Activated CD4-positive, alpha-beta T cell treated with anti-CD3 and anti-CD28 coated beads for 36 hours (primary cell): ENCODE measurements at regions not wholly inside any gene's neighbourhood (a gene's known extent, or its start where the extent isn't known, plus 50 kb on each side); places are given as distances from the start of the nearest gene placed in this dataset.

Experiments used
- ATAC-seq: fragments of 200-7000 bp; cut with Tn5 transposase; one replicate; pipeline ENCODE4 v1.10.0; 2021; ENCODE audit warnings: mild to moderate bottlenecking, moderate library complexity
- CTCF ChIA-PET: fragments of 350-600 bp; sonication (Branson Sonifier 250); formaldehyde crosslinking; loops from one replicate; lab custom pipeline; 2021; ENCODE audit warnings: antibody characterized with exemption; lab: Charles Lee
- POLR2A ChIA-PET: fragments of 350-600 bp; sonication (Branson Sonifier 250); formaldehyde crosslinking; loops from one replicate; lab custom pipeline; 2021; ENCODE audit warnings: antibody characterized with exemption, inconsistent platforms; lab: Charles Lee
- DNase-seq: peaks from one replicate; pipeline ENCODE4 v3.0.0-alpha.2; 2020
- H3K27ac Mint-ChIP-seq: one replicate; pipeline ENCODE4 v1.8.0; 2021; ENCODE audit warnings: mixed read lengths
- H3K27me3 Mint-ChIP-seq: one replicate; pipeline ENCODE4 v1.8.0; 2021; ENCODE audit warnings: mixed read lengths
- H3K36me3 Mint-ChIP-seq: one replicate; pipeline ENCODE4 v1.8.0; 2021; ENCODE audit warnings: low read depth, mixed read lengths
- H3K4me1 Mint-ChIP-seq: one replicate; pipeline ENCODE4 v1.8.0; 2021; ENCODE audit warnings: mixed read lengths
- H3K4me3 Mint-ChIP-seq: one replicate; pipeline ENCODE4 v1.8.0; 2021; ENCODE audit warnings: mild to moderate bottlenecking, moderate library complexity, mixed read lengths
- H3K9me3 Mint-ChIP-seq: one replicate; pipeline ENCODE4 v1.8.0; 2021; ENCODE audit warnings: low read depth, mixed read lengths
- intact Hi-C, 2 experiments: fragments of 100-400 bp; cut with DNase I in 1 of 2; cut with micrococcal nuclease in 1 of 2; formaldehyde crosslinking; loops; one replicate each; pipeline versions ENCODE4 v1.14.2 to v1.15.1; 2022 to 2024; cut with DNase I, micrococcal nuclease

GRCh38 chr6:91130126-91130525 is 543.3 kb upstream of the MAP3K7 start:
- ATAC-seq (no peak), DNase-seq (no peak)
- intact Hi-C loops = no loop called here
- Mint-ChIP-seq H3K27ac (no peak overlapping the region), H3K4me3 (no peak overlapping the region), H3K4me1 (no peaks in the 10 kb centered on the region), H3K27me3 (peaks cover 2% of the 10 kb centered on the region), H3K9me3 (peaks cover 2% of the 10 kb centered on the region), H3K36me3 (no peaks in the 10 kb centered on the region)
- POLR2A ChIA-PET = no interaction called here
- CTCF ChIA-PET = interaction anchor here (1.0 kb wide), 1 partner anchor 13 kb away, joined by 3 read pairs; no protein-coding TSS in a partner anchor

GRCh38 chr6:91127752-91128151 is 540.9 kb upstream of the MAP3K7 start:
- ChIA-PET POLR2A (no interaction called here), CTCF (no interaction called here)
- ATAC-seq (no peak), DNase-seq (no peak)
- H3K36me3 Mint-ChIP-seq = no peaks in the 10 kb centered on the region
- H3K4me1 Mint-ChIP-seq = no peaks in the 10 kb centered on the region
- no peak overlapping the region for H3K27ac Mint-ChIP-seq
- intact Hi-C loops = no loop called here
- H3K27me3 Mint-ChIP-seq = peaks cover 2% of the 10 kb centered on the region
- H3K9me3 Mint-ChIP-seq = peaks cover 2% of the 10 kb centered on the region
- H3K4me3 Mint-ChIP-seq = no peak overlapping the region

GRCh38 chr6:91126876-91127275 is 540.0 kb upstream of the MAP3K7 start:
- intact Hi-C loops = no loop called here
- peaks cover 2% of the 10 kb centered on the region for H3K27me3 Mint-ChIP-seq
- no peak overlapping the region for H3K4me3 Mint-ChIP-seq
- H3K27ac Mint-ChIP-seq = no peak overlapping the region
- ATAC-seq (no peak), DNase-seq (no peak)
- H3K4me1 Mint-ChIP-seq = no peaks in the 10 kb centered on the region
- CTCF ChIA-PET = interaction anchor here (0.7 kb wide), 1 partner anchor 1796 kb away, joined by 3 read pairs; no protein-coding TSS in a partner anchor
- peaks cover 2% of the 10 kb centered on the region for H3K9me3 Mint-ChIP-seq
- H3K36me3 Mint-ChIP-seq = no peaks in the 10 kb centered on the region
- POLR2A ChIA-PET = no interaction called here

GRCh38 chr6:91117550-91117949 is 530.7 kb upstream of the MAP3K7 start:
- ChIA-PET POLR2A (no interaction called here), CTCF (no interaction called here)
- Mint-ChIP-seq H3K27ac (no peak overlapping the region), H3K4me1 (no peaks in the 10 kb centered on the region), H3K9me3 (peaks cover 2% of the 10 kb centered on the region), H3K27me3 (no peaks in the 10 kb centered on the region), H3K4me3 (no peak overlapping the region), H3K36me3 (no peaks in the 10 kb centered on the region)
- DNase-seq (no peak), ATAC-seq (no peak)
- intact Hi-C loops = no loop called here

- no peak for ATAC-seq
- Mint-ChIP-seq H3K4me3 (no peak overlapping the region), H3K36me3 (no peaks in the 10 kb centered on the region), H3K27me3 (no peaks in the 10 kb centered on the region), H3K9me3 (peaks cover 2% of the 10 kb centered on the region), H3K27ac (no peak overlapping the region), H3K4me1 (no peaks in the 10 kb centered on the region)
- intact Hi-C loops = no loop called here
- no peak for DNase-seq
- POLR2A ChIA-PET = no interaction called here
- CTCF ChIA-PET = interaction anchor here (1.8 kb wide), 1 partner anchor 184 kb away, joined by 3 read pairs; no protein-coding TSS in a partner anchor
Observed at GRCh38 chr6:91114123-91114708, 527.3 kb upstream of the MAP3K7 start.

- intact Hi-C loops = no loop called here
- Mint-ChIP-seq H3K4me3 (no peak overlapping the region), H3K4me1 (no peaks in the 10 kb centered on the region), H3K27me3 (no peaks in the 10 kb centered on the region), H3K36me3 (no peaks in the 10 kb centered on the region), H3K27ac (no peak overlapping the region), H3K9me3 (no peaks in the 10 kb centered on the region)
- ATAC-seq (no peak), DNase-seq (no peak)
- ChIA-PET POLR2A (no interaction called here), CTCF (no interaction called here)
Observed at GRCh38 chr6:91106083-91106482, 519.2 kb upstream of the MAP3K7 start.

- DNase-seq (no peak), ATAC-seq (no peak)
- H3K27me3 Mint-ChIP-seq = no peaks in the 10 kb centered on the region
- no peaks in the 10 kb centered on the region for H3K36me3 Mint-ChIP-seq
- POLR2A ChIA-PET = no interaction called here
- no peak overlapping the region for H3K4me3 Mint-ChIP-seq
- no peak overlapping the region for H3K27ac Mint-ChIP-seq
- no peaks in the 10 kb centered on the region for H3K9me3 Mint-ChIP-seq
- intact Hi-C loops = no loop called here
- CTCF ChIA-PET = no interaction called here
- no peaks in the 10 kb centered on the region for H3K4me1 Mint-ChIP-seq
Observed at GRCh38 chr6:91105532-91105931, 518.7 kb upstream of the MAP3K7 start.

GRCh38 chr6:91099479-91099878 is 512.6 kb upstream of the MAP3K7 start:
- intact Hi-C loops = no loop called here
- Mint-ChIP-seq H3K27ac (no peak overlapping the region), H3K27me3 (no peaks in the 10 kb centered on the region), H3K36me3 (no peaks in the 10 kb centered on the region), H3K4me1 (no peaks in the 10 kb centered on the region), H3K4me3 (no peak overlapping the region), H3K9me3 (no peaks in the 10 kb centered on the region)
- no peak for ATAC-seq
- POLR2A ChIA-PET = no interaction called here
- no peak for DNase-seq
- CTCF ChIA-PET = no interaction called here

- no peak overlapping the region for H3K27ac Mint-ChIP-seq
- intact Hi-C loops = no loop called here
- no peaks in the 10 kb centered on the region for H3K27me3 Mint-ChIP-seq
- H3K36me3 Mint-ChIP-seq = no peaks in the 10 kb centered on the region
- no peaks in the 10 kb centered on the region for H3K4me1 Mint-ChIP-seq
- ChIA-PET POLR2A (no interaction called here), CTCF (no interaction called here)
- H3K9me3 Mint-ChIP-seq = no peaks in the 10 kb centered on the region
- ATAC-seq (no peak), DNase-seq (no peak)
- H3K4me3 Mint-ChIP-seq = no peak overlapping the region
Observed at GRCh38 chr6:91098006-91098405, 511.1 kb upstream of the MAP3K7 start.

- no peak overlapping the region for H3K4me3 Mint-ChIP-seq
- DNase-seq (no peak), ATAC-seq (no peak)
- H3K9me3 Mint-ChIP-seq = no peaks in the 10 kb centered on the region
- ChIA-PET CTCF (no interaction called here), POLR2A (no interaction called here)
- intact Hi-C loops = no loop called here
- H3K4me1 Mint-ChIP-seq = no peaks in the 10 kb centered on the region
- H3K36me3 Mint-ChIP-seq = no peaks in the 10 kb centered on the region
- H3K27me3 Mint-ChIP-seq = no peaks in the 10 kb centered on the region
- no peak overlapping the region for H3K27ac Mint-ChIP-seq
Observed at GRCh38 chr6:91097364-91097763, 510.5 kb upstream of the MAP3K7 start.

GRCh38 chr6:91094806-91095475 is 508.1 kb upstream of the MAP3K7 start:
- Mint-ChIP-seq H3K27ac (no peak overlapping the region), H3K36me3 (no peaks in the 10 kb centered on the region), H3K4me3 (no peak overlapping the region), H3K27me3 (peaks cover 2% of the 10 kb centered on the region), H3K9me3 (no peaks in the 10 kb centered on the region), H3K4me1 (no peaks in the 10 kb centered on the region)
- POLR2A ChIA-PET = no interaction called here
- intact Hi-C loops = no loop called here
- CTCF ChIA-PET = interaction anchor here (1.0 kb wide), 1 partner anchor 14 kb away, joined by 5 read pairs; no protein-coding TSS in a partner anchor
- ATAC-seq (no peak), DNase-seq (no peak)

- CTCF ChIA-PET = interaction anchor here (1.0 kb wide), 1 partner anchor 13 kb away, joined by 5 read pairs; no protein-coding TSS in a partner anchor
- Mint-ChIP-seq H3K9me3 (no peaks in the 10 kb centered on the region), H3K36me3 (no peaks in the 10 kb centered on the region), H3K27me3 (peaks cover 2% of the 10 kb centered on the region), H3K27ac (no peak overlapping the region), H3K4me1 (no peaks in the 10 kb centered on the region), H3K4me3 (no peak overlapping the region)
- ATAC-seq (no peak), DNase-seq (no peak)
- intact Hi-C loops = no loop called here
- POLR2A ChIA-PET = no interaction called here
Observed at GRCh38 chr6:91094341-91094740, 507.5 kb upstream of the MAP3K7 start.
